GM19397 (cell line): ENCODE measurements at regions not wholly inside any gene's neighbourhood (a gene's known extent, or its start where the extent isn't known, plus 50 kb on each side); places are given as distances from the start of the nearest gene placed in this dataset.

Experiments
- ATAC-seq: cut with Tn5 transposase; IDR thresholded peaks from one replicate; pipeline ENCODE4 v1.9.1; 2021; ENCODE audit warnings: mild to moderate bottlenecking, moderate library complexity; ENCODE audit not compliant: unreplicated experiment

DNA sequence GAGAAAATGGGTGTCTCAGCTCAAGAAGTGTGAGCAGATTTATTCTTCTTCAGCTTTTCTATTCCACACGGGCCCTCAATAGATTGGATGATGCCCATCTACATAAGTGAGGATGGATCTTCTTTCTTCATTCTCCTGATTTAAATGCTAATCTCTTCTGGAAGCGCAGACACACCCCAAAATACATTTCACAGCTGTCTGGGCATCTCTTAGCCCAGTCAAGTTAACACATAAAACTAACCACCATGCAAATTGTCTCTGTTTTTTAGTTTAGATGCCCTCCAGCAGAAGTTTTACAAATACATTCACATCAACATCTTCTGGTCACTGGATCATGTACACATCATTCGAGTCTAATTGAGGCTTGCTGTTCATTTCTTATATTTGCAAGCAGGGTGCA is 249.0 kb upstream of the VCX3A start:
- ATAC-seq = no peak

DNA sequence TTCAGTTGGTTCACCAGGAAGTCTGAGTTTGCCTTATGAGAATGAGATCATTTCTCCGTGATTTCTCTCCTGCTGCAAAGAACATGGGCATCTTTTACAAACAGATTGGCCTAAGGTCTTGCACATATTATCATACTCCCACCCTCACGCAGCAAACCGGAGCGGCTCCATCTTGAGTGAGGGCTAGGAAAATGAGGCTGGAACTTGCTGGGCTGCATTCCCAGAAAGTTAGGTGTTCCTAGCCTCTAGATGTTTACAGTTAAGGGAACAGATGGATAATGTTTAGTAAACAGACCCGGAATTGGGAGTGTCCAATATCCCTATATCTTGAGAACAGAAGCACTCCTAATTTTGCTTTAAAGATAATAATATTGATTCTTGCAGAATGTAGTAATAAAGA is 247.9 kb upstream of the VCX3A start:
- no peak for ATAC-seq

- ATAC-seq = no peak
Observed at GRCh38 chrX:6778544-6779503, 243.9 kb upstream of the VCX3A start.

DNA sequence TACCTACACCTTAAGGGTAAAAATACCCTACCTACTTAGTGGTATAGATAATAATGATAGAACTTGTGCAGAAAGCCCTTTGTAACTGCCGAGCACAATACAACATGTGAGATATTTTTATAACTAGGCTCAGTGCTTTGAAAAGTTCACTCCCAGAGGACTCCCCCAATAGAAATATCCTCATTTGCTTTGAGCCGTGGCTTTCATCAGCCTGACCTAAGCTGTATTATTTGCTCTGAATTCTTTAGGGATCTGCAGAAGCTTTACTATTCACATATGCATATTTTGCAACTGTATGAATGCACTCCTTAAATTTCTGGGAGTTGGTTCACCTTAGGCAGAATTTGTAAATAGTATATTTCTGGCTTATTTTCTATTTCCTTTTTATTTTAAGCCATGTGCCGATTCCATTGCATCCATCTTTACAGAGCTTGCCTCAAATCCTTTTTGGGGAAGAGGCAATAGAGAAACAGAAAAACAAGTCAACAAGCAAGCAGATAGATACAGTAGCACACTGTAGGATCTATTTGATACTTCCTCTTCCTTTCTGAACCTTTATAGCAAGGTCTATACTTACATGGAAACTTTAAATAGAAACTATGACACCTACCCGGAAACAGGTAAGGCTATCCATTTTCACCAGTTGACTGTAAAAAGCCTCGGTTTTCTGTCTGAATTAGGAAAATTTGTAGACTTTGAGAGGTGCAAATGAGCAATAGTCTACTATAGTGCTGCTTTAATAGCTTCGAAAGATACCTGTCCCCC is 242.5 kb upstream of the VCX3A start:
- ATAC-seq = no peak

DNA sequence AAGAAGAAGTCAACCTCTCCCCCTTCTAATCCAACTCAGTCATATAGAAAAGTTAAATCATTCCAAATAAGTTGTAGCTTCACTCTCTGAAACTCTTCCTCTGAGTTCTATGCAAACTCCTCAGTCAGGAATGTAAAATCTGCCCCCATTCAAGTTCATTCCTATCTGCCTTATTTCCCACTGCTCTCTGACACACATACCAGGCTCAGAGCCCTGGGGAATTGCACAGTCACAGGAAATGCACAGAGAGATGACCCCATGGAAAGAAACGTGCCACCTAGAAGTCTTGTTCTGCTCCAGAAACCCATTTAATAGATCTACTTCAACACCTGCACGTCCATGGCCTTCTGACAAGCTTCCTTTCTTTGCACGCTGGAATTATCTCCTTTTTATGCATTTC is 236.0 kb upstream of the VCX3A start:
- no peak for ATAC-seq

- no peak for ATAC-seq
Observed at GRCh38 chrX:6768881-6769280, 234.0 kb upstream of the VCX3A start.

GRCh38 chrX:6761251-6761650 is 226.3 kb upstream of the VCX3A start:
- no peak for ATAC-seq

GRCh38 chrX:6759655-6760375 is 224.9 kb upstream of the VCX3A start:
- ATAC-seq = no peak

GRCh38 chrX:6758234-6758633 is 223.3 kb upstream of the VCX3A start:
- no peak for ATAC-seq

GRCh38 chrX:6757631-6758030 is 222.7 kb upstream of the VCX3A start:
- no peak for ATAC-seq

DNA sequence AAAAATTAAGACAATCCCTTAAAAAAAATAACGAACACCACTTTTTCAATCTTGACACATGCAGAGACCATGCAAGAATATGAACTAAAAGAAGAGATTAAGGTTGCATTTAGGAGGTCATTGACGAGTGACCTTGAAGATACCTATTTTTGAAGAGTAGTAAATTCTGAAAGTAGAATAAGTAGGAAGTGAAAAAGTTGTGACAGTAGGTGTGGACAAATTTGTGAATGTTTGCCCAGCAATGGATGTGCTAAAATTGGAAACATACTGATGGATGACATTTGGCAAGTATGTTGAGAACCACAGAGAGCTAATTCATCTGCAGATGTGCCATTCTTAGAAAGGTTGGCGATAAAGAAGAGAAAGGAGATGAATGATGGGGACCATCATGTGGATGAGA is 213.7 kb upstream of the VCX3A start:
- no peak for ATAC-seq

DNA sequence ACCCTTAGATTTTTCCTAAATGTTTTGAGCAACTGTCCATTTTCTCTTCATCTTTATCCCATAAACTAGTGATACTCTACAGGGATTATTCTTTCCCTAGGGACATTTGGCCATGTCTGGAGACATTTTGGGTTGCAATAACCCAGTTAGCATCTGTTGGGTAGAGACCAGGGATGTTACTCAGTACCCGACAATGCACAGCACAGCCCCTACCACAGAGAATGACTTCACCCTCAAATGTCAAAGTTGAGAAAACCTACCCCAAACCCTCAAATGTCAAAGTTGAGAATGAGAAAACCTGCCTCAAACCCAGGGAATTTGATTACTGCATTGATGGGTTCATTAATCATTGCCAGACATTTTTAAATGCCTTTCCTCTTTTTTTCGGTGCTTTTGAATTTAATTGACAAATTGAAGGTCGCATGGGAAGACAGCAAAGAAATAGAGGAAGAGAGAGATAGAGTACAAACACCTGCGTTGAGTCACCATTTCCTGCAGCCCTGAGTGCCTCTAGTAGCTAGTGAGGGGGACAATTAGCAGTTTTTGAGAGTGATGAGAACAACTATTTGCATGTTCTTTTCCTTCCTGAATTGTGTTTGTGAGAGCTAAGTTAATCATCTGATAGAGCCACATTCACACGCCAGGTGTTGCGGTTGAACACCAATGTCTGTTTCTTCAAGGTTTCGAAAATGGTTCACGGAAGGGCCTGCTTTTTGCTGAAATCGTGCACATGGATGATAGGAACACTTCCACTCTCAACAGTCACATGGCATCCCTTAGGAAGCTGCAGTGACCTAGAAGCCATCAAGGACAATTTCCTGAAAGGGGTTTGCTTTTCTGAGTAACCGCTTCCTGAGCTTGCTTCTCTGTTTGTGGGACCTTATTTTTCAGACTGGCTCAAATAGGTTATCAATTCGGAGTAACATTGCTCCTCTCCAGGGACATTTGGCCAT is 203.9 kb upstream of the VCX3A start:
- peak; percentile 95 for ATAC-seq

GRCh38 chrX:6734844-6735634 is 200.1 kb upstream of the VCX3A start:
- ATAC-seq = no peak

- peak; percentile 60 for ATAC-seq
Observed at GRCh38 chrX:6732101-6732500, 197.2 kb upstream of the VCX3A start.

- ATAC-seq = no peak
Observed at GRCh38 chrX:6729626-6730025, 194.7 kb upstream of the VCX3A start.

DNA sequence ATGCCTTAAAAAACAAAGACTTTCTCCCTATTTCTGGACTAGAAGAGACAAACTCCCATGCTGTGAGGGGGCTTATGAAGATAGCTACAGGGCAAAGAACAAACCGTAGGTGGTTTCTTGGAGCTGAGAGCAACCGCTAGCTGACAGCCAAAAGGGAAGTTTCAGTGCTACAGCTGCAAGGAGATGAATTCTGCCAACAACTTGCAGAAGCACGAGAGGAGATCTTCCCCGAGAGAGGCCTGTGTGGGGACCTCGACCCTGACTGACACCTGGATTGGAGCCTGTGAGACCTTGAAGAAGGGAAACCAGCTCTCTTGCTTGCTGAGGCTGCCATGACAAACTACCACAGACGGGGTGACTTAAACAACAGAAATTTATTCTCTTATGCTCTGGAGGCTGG is 183.8 kb upstream of the VCX3A start:
- ATAC-seq = no peak

DNA sequence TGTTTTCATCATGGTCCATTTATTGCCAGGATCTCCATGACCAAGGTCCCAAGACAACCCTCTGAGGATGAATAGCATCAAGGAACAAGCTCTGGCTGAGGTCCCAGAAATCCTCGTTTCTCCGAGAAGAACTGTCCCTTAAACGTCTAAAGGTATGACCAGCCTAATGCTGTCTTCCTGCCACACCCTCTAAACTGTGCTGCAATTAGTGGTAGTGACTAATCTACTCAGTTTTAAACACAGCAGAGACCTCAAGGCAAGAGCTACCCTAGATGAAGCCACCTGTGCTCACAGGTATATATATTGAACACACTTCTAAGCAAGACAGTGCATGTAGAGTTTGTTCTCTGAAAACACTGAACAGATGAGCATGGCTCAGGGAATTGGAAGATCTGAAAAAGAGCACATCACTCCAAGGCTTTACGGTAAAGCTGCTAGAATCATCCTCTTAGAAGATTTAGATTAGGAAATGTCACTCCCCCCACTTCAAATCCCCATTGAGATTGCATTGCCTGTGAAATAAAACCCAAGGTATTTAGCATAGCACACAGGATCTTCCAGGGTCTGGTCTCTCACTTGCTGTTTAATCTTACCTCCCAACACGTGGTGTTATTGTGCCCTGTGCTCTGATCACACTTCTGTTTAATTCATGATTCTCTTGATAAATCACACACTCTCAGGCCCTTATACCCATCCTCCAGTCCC is 173.9 kb upstream of the VCX3A start:
- no peak for ATAC-seq

DNA sequence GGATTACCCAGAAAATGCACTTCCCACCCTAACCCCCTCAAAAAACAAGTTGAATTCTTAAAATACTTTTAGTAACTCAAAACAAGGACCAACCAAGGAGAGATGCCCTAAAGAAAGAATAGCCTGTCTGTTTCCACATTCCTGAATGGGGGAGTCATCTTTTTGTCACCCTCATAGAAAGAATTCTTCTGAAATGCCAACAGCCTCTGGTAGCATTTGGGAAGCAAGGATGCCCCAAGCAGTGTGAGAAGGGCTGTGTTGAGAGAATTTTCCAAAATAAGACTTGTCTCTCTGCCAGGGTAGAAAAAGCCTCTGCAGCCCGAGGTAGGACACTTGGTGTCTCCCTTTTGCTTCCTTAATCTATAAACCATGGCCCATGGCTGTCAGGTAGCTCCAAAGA is 173.1 kb upstream of the VCX3A start:
- no peak for ATAC-seq

DNA sequence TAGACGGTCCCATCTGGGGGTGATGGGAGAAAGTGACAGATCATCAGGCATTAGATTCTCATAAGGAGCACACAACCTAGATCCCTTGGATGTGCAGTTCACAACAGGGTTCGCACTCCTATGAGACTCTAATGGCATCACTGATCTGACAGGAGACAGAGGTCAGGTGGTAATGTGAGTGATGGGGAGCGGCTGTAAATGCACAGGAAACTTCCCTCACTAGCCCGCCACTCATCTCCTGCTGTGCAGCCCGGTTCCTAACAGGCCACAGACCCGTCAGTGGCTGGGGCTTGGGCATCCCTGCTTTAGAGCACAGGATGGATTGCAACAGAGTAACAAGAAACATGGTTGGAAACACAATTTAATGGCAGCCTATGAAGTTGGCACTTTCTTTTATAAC is 172.6 kb upstream of the VCX3A start:
- no peak for ATAC-seq
